CD1c-positive myeloid dendritic cell (primary cell): ENCODE measurements at regions not wholly inside any gene's neighbourhood (a gene's known extent, or its start where the extent isn't known, plus 50 kb on each side); places are given as distances from the start of the nearest gene placed in this dataset.

Source experiments
- DNase-seq: peaks from one replicate; pipeline ENCODE4 v3.0.0-alpha.2; 2016; ENCODE audit errors: extremely low spot score

GRCh38 chr6:134739299-134740026 lies 210.4 kb downstream of the ALDH8A1 start:
- DNase-seq = peak; percentile 42

GRCh38 chr6:134738211-134738885 lies 211.6 kb downstream of the ALDH8A1 start:
- peak; percentile 52 for DNase-seq

DNA sequence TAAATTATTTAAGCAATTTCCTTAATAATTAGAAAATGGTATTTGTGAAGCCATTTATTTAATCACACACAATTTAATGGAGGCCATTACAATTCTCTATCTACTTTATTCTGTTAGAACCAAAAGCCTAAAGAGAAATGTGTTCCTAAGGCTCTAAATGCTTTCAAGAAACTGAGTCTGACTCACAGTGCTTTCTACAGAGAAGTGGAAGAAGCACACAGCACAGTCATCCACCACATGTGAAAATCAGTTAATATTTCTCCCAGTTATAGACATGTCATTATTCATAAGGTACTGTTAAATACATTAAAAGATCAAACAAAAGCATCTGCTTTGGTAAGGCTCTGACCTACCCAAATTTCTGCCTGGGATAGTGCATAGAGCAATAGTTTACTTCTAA lies 214.4 kb downstream of the ALDH8A1 start:
- DNase-seq = peak; percentile 23

DNA sequence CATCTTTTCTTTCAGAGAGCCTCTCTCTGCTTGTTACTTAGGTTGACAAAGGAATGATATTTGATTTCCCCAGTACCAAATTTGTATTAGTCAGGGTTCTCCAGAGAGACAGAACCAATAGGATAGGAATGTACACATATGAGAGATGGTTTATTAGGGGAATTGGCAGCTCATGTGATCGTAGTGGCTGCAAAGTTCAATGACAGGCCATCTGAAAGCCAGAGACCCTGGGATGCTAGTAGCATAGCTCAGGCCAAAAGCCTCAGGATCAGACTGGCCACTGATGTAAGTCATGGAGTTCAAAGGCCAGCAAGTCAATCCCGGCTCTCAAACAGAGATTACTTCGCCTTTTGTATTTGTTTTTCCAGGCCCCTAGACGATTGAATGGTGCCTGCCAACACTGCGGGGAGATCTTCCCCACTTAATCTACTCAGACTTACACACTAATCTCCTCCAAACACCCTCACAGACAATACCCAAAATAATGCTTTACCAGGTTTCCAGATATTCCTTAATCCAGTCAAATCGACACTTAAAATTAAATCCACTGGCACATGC lies 215.5 kb downstream of the ALDH8A1 start:
- DNase-seq = no peak

DNA sequence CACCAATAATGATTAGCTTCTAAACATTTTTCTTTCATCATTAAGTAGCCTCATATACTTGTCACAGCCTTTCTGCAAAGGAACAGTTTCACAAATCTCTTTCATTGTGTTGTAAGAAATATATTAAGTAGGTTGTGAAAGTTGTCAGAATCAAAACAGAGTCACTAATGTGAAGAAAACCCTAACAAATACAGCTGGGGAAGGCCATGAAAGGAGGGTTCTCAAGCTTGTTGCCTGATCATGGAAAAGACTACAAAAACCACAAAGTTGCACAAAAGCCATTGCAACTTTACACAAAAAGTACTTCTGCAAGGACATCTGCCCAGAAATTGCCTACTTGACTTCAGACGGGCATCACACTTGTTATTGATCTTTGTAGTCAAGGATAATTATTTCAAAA lies 216.1 kb downstream of the ALDH8A1 start:
- DNase-seq = peak; percentile 41

DNA sequence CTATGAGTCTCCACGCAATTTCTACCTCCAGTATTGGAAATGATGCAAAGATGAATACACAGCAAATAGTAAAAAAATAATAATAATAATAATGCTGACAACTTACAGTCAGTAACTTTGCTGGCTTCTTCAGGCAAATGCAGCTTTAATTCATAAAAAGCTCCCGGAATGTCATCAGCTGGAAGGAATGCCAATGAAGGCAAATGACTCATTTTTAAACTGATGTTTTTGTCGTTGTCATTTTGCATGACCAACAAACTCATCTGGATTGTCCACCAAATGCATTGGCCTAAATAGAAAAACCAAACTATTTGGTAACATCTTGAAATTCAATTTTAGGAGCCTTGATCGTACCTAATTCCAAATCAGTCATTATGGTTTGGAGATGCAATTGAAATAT lies 217.1 kb downstream of the ALDH8A1 start:
- DNase-seq = no peak

GRCh38 chr6:134731615-134732014 lies 218.3 kb downstream of the ALDH8A1 start:
- DNase-seq = no peak

- DNase-seq = no peak
Measured at GRCh38 chr6:134730013-134730412, 219.9 kb downstream of the ALDH8A1 start.

GRCh38 chr6:134729561-134729960 lies 220.3 kb downstream of the ALDH8A1 start:
- DNase-seq = no peak

GRCh38 chr6:134727081-134727480 lies 222.8 kb downstream of the ALDH8A1 start:
- no peak for DNase-seq

DNA sequence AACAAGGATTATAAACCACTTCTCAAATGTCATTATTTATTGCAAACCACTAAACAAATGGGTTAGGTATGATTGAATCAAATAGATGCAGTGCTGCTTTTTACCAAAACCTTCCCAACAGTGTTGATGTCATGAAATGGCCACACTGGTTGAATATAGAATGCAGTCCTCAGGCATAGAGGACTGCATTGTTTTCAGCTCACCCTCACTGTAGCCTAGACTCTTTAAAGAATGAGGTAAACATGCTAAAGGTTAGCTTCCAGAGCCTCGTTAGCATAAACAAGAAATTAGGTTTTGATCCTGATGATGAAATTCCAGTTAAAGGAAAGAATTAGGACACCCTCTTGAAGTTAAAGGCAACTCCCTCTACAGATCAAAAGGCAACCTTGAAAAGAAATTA lies 224.3 kb downstream of the ALDH8A1 start:
- DNase-seq = no peak

GRCh38 chr6:134724771-134725340 lies 225.0 kb downstream of the ALDH8A1 start:
- peak; percentile 64 for DNase-seq

GRCh38 chr6:134723081-134723871 lies 226.6 kb downstream of the ALDH8A1 start:
- DNase-seq = no peak

DNA sequence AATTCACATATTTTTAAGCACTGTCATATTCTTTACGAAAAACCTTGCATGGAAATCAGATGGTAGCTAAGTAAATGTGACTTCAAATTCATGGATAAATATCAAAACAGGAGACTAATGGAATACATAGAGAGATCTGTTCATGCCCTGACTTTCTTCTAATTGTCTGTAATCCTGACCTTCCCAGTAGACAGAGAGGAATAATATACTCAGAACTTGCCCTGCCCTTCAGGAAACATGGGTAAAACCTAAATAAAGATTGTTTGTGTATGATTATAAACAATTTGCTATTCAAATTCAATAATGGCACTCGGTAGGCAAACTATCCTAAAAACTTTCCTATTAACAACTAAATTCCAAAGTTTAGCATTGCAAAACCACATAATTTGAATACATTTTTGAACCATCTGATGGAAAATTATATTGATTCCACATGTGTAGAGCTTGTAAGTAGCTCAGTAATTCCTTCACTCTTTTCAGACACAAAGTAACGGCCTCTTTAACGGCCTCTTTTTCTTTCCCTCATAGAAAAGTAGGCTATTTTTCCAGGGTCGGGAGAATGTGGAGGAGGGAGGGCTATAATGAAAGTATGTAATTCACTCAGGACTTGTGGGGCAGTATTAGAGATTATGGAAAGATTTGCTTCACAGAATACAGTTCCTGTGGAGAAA lies 227.6 kb downstream of the ALDH8A1 start:
- DNase-seq = no peak

DNA sequence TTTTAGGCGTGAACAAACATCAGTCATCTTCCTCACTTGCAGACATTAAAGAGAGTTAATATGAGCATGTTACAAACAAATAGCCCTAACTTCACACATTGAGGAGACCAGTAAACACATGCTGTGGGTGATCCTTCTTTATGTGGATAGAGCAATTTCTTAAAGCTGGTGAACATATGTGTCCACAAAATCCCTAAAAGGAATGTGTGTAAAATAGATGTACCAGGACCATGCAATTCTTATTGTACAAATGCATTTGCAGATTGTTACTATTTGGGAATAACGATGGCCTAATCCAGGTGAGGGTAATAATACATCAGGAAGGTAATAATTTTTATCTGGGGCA lies 228.9 kb downstream of the ALDH8A1 start:
- DNase-seq = no peak

GRCh38 chr6:134720353-134721059 lies 229.4 kb downstream of the ALDH8A1 start:
- peak; percentile 94 for DNase-seq

DNA sequence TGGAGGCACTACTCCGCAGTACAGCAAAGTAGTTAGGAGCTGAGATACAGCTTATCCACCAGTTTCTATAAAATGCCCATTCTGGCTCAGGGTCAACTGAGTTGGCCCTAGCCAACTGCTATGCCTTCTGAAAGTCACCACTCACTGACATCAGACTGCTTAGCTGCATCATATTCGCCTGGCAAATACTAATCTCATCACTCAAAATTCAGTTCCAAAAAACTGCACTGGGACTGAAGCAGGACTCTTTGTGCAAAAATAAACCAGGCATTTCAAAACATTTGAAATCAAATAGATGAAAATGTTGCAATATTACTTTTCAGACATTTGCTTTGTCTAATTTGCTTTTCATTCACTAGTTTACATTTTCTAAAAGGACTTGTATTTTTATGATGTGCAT lies 230.0 kb downstream of the ALDH8A1 start:
- DNase-seq = no peak

- DNase-seq = no peak
Measured at GRCh38 chr6:134719286-134719685, 230.6 kb downstream of the ALDH8A1 start.

DNA sequence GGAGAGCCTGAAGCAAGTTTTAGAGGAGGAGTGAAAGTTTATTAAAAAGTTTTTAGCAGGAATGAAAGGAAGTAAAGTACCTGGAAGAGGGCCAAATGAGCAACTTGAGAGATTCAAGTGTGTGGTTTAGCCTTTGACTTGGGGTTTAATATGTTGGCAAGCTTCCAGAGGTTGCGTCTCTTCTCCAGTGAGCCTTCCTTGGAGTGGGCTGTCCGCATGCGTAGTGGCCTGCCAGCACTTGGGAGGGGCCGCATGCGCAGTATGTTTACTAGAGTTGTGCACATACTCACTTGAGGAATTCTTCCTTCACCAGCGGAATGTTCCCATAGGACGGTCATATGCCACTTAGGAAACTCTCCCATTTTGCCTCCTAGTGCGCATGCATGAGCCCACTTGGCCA lies 235.2 kb downstream of the ALDH8A1 start:
- DNase-seq = peak; percentile 45

- DNase-seq = no peak
Measured at GRCh38 chr6:134714113-134714512, 235.8 kb downstream of the ALDH8A1 start.

DNA sequence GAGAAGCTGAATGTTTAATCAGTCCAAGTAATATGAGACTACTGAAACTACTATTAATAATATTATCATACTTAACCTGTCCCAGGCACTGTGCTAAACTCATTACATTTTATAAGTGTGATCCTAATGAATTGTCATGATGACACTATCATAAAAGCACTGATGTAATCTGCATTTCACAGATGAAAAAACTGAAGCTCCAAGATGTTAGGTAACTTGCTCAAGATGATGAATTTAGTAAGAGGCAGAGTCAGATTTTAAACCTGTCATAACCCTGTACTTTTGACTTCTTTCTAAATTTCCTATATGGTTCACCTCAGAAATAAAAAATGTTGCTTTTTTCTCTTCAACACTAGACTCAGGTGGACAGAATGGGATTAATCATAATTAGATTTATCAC lies 237.6 kb downstream of the ALDH8A1 start:
- no peak for DNase-seq
